ENCODE measurements at regions not wholly inside any gene's neighbourhood (a gene's known extent, or its start where the extent isn't known, plus 50 kb on each side); places are given as distances from the start of the nearest gene placed in this dataset.

DNA sequence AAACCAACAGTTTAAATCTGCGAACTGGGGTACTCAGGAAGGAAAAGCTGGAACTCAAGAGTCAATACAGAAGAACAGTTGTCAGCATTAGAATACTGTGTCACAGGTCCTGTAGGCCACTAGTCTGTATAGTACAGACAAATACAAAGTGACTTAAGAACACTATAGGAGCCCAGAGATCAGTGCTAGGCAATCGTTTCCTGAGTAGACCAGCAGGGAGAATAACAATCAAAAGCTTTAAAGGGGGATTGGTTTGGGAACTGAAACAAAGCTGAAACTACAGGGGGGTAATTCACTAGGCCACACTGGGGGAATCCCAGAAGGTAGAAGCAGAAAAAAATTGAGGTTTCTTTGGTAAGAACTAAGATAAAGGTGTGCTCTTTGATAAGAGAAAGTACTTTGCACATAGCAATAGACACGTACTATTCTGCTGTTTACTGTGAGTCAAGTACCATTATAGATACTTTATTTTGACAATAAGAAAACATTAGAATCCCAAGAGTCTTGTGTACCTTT is 339.7 kb downstream of the PCDH19 start:
- TF ChIP-seq, protein P1, sequence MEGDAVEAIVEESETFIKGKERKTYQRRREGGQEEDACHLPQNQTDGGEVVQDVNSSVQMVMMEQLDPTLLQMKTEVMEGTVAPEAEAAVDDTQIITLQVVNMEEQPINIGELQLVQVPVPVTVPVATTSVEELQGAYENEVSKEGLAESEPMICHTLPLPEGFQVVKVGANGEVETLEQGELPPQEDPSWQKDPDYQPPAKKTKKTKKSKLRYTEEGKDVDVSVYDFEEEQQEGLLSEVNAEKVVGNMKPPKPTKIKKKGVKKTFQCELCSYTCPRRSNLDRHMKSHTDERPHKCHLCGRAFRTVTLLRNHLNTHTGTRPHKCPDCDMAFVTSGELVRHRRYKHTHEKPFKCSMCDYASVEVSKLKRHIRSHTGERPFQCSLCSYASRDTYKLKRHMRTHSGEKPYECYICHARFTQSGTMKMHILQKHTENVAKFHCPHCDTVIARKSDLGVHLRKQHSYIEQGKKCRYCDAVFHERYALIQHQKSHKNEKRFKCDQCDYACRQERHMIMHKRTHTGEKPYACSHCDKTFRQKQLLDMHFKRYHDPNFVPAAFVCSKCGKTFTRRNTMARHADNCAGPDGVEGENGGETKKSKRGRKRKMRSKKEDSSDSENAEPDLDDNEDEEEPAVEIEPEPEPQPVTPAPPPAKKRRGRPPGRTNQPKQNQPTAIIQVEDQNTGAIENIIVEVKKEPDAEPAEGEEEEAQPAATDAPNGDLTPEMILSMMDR (IDR thresholded peaks at IDR 0.05; ENCODE audit: borderline replicate concordance, extremely low read depth, low read length, poor library complexity, severe bottlenecking), result no peak
- no peak for TF ChIP-seq EZH2 (IDR thresholded peaks at IDR 0.05; ENCODE audit: borderline replicate concordance, low read depth, low read length, severe bottlenecking)
